ENCODE measurements at regions not wholly inside any gene's neighbourhood (a gene's known extent, or its start where the extent isn't known, plus 50 kb on each side); places are given as distances from the start of the nearest gene placed in this dataset.

- no peak for DNase-seq (ENCODE audit: low read depth in 3 of 3, low spot score in 2 of 3)
These were observed 194.2 kb upstream of the SMC2 start for GRCh38 chr9:103899866-103900265.

DNA sequence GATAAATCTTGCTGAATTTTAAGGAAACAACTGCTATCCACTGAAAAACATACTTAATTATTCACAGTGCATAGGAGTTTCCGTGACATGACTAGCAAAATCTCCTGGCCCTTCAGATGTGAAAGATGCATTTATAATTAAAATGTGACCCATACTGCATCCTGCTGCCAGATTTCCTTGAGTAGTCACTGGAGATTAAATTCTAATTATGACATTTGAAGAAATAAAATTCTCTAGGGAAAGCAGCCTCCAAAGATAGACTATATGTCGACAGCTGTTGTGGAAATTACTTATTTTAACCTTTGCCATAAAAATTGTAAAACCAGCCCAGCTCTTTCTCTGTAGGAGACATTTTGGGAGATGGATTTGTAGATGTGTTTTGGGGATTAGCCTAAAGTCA is 193.6 kb upstream of the SMC2 start:
- no peak for DNase-seq (ENCODE audit: low read depth in 3 of 3, low spot score in 2 of 3)

GRCh38 chr9:103902263-103902662 is 191.8 kb upstream of the SMC2 start:
- no peak for DNase-seq (ENCODE audit: low read depth in 3 of 3, low spot score in 2 of 3)

DNA sequence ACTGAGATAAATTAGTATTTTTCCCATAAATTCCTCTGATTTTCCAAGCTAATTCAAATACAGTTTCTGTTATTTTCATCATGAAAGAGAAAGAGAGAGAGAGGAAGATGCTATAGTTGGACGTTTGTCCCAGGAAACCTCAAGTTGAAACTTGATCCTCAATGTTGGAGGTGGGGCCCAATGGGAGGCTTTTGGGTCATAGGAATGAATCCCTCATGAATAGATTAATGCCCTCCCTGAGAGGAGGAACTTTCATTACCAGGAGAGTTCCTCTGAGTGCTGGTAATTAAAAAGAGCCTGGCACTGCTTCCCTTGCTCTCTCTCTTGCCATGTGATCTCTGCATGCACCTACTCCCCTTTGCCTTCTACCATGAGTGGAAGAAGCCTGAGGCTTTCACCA is 189.9 kb upstream of the SMC2 start:
- DNase-seq (ENCODE audit: low read depth in 3 of 3, low spot score in 2 of 3): no peak

DNA sequence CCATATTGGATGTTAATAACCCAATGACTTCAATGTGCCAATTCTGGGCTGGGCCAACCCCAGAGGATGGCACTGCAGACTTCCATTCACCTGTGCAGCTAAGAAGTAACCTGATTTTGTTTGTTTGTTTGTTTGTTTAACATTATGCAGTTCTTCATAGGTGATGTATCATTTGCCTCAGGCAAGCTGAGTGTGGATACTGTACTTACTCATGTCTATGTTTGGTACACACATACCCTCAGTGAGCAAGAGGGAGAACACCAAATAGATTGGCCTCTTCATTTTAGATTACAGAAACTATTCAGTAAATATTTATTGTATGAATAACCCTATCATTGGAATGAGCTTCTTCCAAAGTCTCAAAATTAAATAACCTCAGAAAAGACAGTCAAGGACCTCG is 180.2 kb upstream of the SMC2 start:
- no peak for DNase-seq (ENCODE audit: low read depth in 3 of 3, low spot score in 2 of 3)

- no peak for DNase-seq (ENCODE audit: low read depth in 3 of 3, low spot score in 2 of 3)
These were observed 174.4 kb upstream of the SMC2 start for GRCh38 chr9:103919605-103920209.

GRCh38 chr9:103928442-103928841 is 165.7 kb upstream of the SMC2 start:
- no peak for DNase-seq (ENCODE audit: low read depth in 3 of 3, low spot score in 2 of 3)

DNA sequence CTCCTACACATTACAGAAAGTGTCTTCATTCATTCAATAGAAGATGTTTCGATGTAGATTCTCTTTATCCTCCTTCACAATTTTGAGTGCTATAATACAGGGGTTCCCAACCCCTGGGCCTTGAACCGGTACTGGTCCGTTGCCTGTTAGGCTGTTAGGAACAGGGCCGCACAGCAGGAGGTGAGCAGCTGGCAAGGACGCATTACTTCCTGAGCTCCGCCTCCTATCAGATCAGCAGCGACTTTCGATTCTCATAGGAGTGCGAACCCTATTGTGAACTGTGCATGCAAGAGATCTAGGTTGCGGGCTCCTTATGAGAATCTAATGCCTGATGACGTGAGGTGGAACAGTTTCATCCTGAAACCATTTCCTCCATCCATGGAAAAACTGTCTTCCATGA is 153.0 kb upstream of the SMC2 start:
- DNase-seq (ENCODE audit: low read depth in 3 of 3, low spot score in 2 of 3): no peak

DNA sequence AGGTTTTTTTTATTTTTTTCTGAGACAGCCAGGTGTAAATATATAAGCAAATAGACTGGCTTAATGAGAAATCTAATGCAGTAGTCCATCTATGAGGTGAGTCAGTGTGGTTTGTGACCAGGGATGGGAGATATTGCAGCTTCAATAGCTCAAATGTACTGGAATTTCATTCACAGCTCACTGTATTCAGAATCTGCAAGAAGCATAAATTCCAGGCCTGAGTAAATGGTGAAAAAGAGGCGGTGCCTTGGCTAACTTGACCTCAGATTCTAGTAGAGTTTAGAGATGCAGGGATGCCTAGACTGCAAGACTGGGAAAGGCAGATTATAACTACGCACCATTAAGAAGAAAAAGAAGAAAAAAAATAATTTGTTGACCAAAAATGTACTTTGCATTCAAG is 151.9 kb upstream of the SMC2 start:
- DNase-seq (ENCODE audit: low read depth in 3 of 3, low spot score in 2 of 3): no peak

GRCh38 chr9:103942651-103943050 is 151.5 kb upstream of the SMC2 start:
- no peak for DNase-seq (ENCODE audit: low read depth in 3 of 3, low spot score in 2 of 3)

GRCh38 chr9:103949096-103949495 is 145.0 kb upstream of the SMC2 start:
- DNase-seq (ENCODE audit: low read depth in 3 of 3, low spot score in 2 of 3): peak; percentile 41 to 57 (median 53)

- DNase-seq (ENCODE audit: low read depth in 3 of 3, low spot score in 2 of 3): no peak
These were observed 116.9 kb upstream of the SMC2 start for GRCh38 chr9:103977163-103977562.

DNA sequence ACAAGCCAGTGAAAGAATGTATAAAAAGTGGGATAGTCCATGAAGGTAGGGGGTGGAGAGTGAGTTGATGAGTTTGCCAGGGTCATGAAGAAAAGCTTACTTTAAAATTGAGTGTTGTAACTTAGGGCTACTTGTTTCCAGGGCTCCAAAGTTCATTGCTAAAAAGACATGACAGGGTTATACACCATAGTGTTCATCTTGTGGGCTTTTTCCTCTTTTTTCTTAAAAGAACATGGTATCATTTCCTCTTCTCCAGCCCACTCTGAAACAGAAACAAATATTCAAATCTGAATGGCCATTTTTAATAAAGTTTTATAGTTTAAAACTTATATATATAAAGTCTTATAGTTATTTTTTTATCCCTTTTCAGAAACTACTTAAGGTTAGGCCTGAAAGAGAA is 115.7 kb upstream of the SMC2 start:
- DNase-seq (ENCODE audit: low read depth in 3 of 3, low spot score in 2 of 3): no peak

DNA sequence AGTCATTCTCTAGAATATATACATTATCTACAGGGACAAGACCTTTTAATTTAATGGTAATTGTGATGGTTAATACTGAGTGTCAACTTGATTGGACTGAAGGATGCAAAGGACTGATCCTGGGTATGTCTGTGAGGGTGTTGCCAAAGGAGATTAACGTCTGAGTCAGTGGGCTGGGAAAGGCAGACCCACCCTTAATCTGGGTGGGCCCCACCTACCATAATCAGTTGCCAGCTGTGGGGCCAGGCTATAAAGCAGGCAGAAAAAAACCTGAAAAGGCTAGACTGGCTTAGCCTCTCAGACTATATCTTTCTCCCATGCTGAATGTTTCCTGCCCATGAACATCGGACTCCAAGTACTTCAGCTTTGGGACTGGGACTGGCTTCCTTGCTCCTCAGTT is 112.2 kb upstream of the SMC2 start:
- DNase-seq (ENCODE audit: low read depth in 3 of 3, low spot score in 2 of 3): no peak

- DNase-seq (ENCODE audit: low read depth in 3 of 3, low spot score in 2 of 3): no peak
These were observed 109.0 kb upstream of the SMC2 start for GRCh38 chr9:103985077-103985476.

GRCh38 chr9:103988821-103989220 is 105.3 kb upstream of the SMC2 start:
- DNase-seq (ENCODE audit: low read depth in 3 of 3, low spot score in 2 of 3): no peak

DNA sequence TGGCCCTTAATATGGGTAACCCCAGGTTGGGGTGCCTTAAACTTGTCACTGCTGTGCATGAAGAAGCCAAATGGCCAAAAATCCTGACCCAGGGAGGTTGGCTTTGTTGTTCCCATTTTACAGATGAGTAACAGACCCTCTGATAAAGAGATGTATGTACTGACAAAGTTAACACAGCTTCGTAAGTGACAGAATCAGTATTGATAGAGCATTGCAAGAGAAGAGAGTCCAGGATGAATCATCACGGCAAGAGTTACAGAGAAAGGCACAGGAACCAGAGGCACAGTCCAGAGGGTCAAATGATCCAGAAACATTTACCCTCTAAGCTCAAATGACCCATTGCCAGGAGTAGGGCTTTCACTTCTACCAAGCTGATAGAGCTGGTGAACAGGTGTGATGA is 103.8 kb upstream of the SMC2 start:
- DNase-seq (ENCODE audit: low read depth in 3 of 3, low spot score in 2 of 3): no peak

DNA sequence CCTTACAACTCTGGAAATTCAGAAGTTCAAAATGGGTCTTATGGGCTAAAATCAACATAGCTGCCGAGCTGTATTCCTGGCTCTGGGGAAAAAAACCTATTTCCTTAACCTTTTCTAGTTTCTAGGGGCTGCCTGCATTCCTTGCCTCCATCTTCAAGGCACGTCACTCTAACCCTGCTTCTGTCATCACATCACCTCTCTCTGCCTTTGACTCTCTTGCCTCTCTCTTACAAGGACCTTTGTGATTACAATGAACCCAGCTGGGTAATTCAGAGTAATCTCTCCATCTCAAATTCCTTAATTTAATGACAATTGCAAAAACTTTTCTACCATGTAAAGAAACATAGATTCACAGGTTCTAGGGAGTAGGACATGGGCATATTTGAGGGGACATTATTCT is 103.1 kb upstream of the SMC2 start:
- DNase-seq (ENCODE audit: low read depth in 3 of 3, low spot score in 2 of 3): no peak

- peak in 1 of 3 donors; percentile 10 for DNase-seq (ENCODE audit: low read depth in 3 of 3, low spot score in 2 of 3)
These were observed 102.4 kb upstream of the SMC2 start for GRCh38 chr9:103991698-103992097.

GRCh38 chr9:103992938-103993579 is 101.0 kb upstream of the SMC2 start:
- no peak for DNase-seq (ENCODE audit: low read depth in 3 of 3, low spot score in 2 of 3)

GRCh38 chr9:103997856-103998370 is 96.2 kb upstream of the SMC2 start:
- no peak for DNase-seq (ENCODE audit: low read depth in 3 of 3, low spot score in 2 of 3)

DNA sequence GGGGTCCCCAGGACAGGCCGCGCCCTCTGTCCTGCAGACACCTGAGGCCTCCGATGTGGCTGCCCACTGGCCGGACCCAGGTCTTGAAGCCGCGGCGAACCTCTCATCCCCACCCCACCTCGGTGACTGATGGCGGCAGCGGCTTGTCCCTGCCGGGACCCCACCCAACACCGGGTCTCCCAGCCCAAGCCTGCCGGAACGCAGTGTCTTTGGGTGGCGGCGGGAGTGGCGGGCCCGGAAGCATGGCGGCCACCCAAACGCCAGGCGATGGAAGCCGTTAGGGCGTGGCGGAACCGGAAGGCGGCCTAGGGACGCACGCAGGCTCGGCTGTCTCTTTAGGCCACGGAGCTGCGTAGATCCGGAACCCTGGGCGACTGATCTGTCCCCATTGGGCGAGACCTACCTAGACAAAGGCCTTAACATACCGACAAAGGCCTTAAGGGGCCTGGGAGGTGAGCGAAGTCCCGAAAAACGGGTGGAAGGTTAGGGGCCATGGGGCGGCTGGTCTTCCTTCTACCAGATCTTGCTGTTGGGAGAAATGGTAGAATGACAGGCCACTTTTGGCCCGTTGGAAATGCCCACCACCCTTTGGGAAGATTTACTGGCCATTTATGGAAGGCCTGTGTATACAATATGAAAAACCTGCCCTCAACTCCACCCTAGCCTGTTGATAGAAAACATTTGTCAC is 94.6 kb upstream of the SMC2 start:
- no peak for DNase-seq (ENCODE audit: low read depth in 3 of 3, low spot score in 2 of 3)
